ENCODE measurements at regions not wholly inside any gene's neighbourhood (a gene's known extent, or its start where the extent isn't known, plus 50 kb on each side); places are given as distances from the start of the nearest gene placed in this dataset.

DNA sequence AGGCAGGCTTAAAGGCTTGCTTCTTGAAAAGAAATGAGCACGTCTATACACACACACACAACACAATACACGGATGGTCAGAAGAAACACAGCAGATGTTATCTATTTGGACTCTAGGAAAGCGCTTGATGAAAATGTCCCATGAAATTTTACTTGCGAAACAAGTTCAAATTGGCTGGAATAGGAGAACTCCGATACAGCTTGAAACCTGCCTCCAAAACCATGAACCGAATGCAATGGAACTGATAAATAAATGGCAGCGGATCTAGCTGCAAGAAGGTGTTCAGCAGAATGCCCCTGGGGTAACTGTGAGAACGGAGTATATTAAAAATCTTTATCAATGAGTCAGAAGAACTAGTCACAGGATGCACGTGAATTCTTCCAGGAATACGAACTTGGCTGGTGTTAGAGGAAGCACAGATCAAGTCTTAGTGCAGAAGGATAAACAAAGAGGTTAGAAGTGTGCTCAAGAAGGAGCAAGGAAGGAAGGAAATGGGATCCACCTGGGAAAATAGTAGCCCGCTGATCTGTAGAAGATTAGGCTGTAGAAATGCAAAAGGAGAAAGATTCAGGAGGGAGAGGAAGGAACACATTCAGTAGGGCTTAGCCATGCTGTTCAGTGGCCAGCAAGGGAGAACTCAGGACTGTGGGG is 142.0 kb upstream of the PRKCQ start:
- Histone ChIP-seq H3K27ac (ENCODE audit: extremely low read length, insufficient read depth, low read length) (no peak overlapping the region), H3K9me3 (ENCODE audit: low read length) (no peaks in the 10 kb centered on the region), H3K4me2 (ENCODE audit: low read depth, low read length) (no peak overlapping the region), H3K79me2 (ENCODE audit: insufficient read depth, low read length) (no peaks in the 10 kb centered on the region), H3K27me3 (ENCODE audit: control insufficient read depth in 1 of 2, insufficient read depth in 2 of 2, low read length in 2 of 2) (no peaks in the 10 kb centered on the region), H3K4me3 (replicated peaks in 1 of 3; ENCODE audit: insufficient read depth in 1 of 3, low read depth in 2 of 3, low read length in 3 of 3) (no peak overlapping the region), H4K20me1 (ENCODE audit: insufficient read depth, low read length) (no peaks in the 10 kb centered on the region), H3K36me3 (replicated peaks in 1 of 2; ENCODE audit: control insufficient read depth in 1 of 2, insufficient read depth in 2 of 2, low read length in 2 of 2) (no peaks in the 10 kb centered on the region), H2AFZ (ENCODE audit: low read length) (no peak overlapping the region), H3K9ac (ENCODE audit: insufficient read depth, low read depth, low read length) (no peak overlapping the region), H3K4me1 (ENCODE audit: insufficient read depth, low read length) (no peaks in the 10 kb centered on the region)
- WGBS (ENCODE audit: low lambda C conversion rate), result 28% methylated on average over 11 of the region's 11 CpGs
- DNase-seq (ENCODE audit: low spot score) (no peak), ATAC-seq (no peak), FAIRE-seq (no peak)
- no peak for TF ChIP-seq ELF4 (CRISPR knock-in tag; IDR thresholded peaks at IDR 0.05; ENCODE audit: borderline replicate concordance)
- no peak for TF ChIP-seq ZNF777 (CRISPR knock-in tag; IDR thresholded peaks at IDR 0.05)
- no peak for TF ChIP-seq ZSCAN29 (CRISPR knock-in tag; conservative IDR thresholded peaks at IDR 0.05)
- no peak for TF ChIP-seq MZF1 (CRISPR knock-in tag; IDR thresholded peaks at IDR 0.05; ENCODE audit: borderline replicate concordance)
- TF ChIP-seq BCL6 (CRISPR knock-in tag; IDR thresholded peaks at IDR 0.05), result no peak
- TF ChIP-seq ZNF414 (CRISPR knock-in tag; IDR thresholded peaks at IDR 0.05), result no peak
- TF ChIP-seq ARNTL (CRISPR knock-in tag; IDR thresholded peaks at IDR 0.05), result no peak
- ChIA-PET CTCF (ENCODE audit: low intra/inter-chr PET ratio, low total read pairs) (no interaction called here), POLR2A (no interaction called here)
- intact Hi-C loops (cut with micrococcal nuclease; ENCODE audit: unreplicated experiment), result no loop called here
- no TSS peak for BruUV-seq (replicated peaks)
- in situ Hi-C loops (cut with HindIII; ENCODE audit: extremely low pct_ligation_motif_present, low pct_unique_long_range_greater_than_20kb), result no loop called here

DNA sequence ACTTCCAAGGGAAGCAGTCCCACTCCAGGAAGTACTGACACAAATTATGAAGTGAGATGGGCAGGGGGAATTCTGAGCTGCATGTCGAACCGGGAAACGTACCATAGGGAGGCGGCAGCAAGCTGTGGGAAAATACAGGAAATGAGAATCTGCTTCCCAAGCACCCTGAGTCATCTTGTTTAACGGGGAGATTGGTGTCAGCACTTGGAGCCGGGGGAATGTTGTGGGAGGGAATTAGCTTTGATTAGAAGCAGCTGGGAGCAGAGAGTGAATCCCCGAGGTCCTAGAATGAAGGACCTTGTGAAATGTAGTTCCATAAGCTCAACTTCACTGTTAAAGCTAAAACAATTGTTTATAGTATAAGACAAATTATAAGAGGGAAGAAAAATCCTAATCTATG is 141.4 kb upstream of the PRKCQ start:
- ATAC-seq, result no peak
- WGBS (ENCODE audit: low lambda C conversion rate), result 20% methylated on average over 7 of the region's 7 CpGs
- no peaks in the 10 kb centered on the region for H3K79me2 ChIP-seq (ENCODE audit: insufficient read depth, low read length)
- intact Hi-C loops (cut with micrococcal nuclease; ENCODE audit: unreplicated experiment) (no loop called here), in situ Hi-C loops (cut with HindIII; ENCODE audit: extremely low pct_ligation_motif_present, low pct_unique_long_range_greater_than_20kb) (no loop called here)
- no peaks in the 10 kb centered on the region for H3K27me3 ChIP-seq (ENCODE audit: control insufficient read depth in 1 of 2, insufficient read depth in 2 of 2, low read length in 2 of 2)
- H3K4me2 ChIP-seq (ENCODE audit: low read depth, low read length), result no peak overlapping the region
- H3K36me3 ChIP-seq (replicated peaks in 1 of 2; ENCODE audit: control insufficient read depth in 1 of 2, insufficient read depth in 2 of 2, low read length in 2 of 2), result no peaks in the 10 kb centered on the region
- no peak overlapping the region for H3K4me3 ChIP-seq (replicated peaks in 1 of 3; ENCODE audit: insufficient read depth in 1 of 3, low read depth in 2 of 3, low read length in 3 of 3)
- DNase-seq (ENCODE audit: low spot score), result no peak
- BruUV-seq (replicated peaks), result no TSS peak
- no peaks in the 10 kb centered on the region for H4K20me1 ChIP-seq (ENCODE audit: insufficient read depth, low read length)
- CTCF ChIA-PET (ENCODE audit: low intra/inter-chr PET ratio, low total read pairs), result no interaction called here
- POLR2A ChIA-PET, result no interaction called here
- no peaks in the 10 kb centered on the region for H3K4me1 ChIP-seq (ENCODE audit: insufficient read depth, low read length)
- no peak overlapping the region for H3K27ac ChIP-seq (ENCODE audit: extremely low read length, insufficient read depth, low read length)
- FAIRE-seq, result no peak
- no peaks in the 10 kb centered on the region for H3K9me3 ChIP-seq (ENCODE audit: low read length)
- no peak overlapping the region for H3K9ac ChIP-seq (ENCODE audit: insufficient read depth, low read depth, low read length)
- no peak overlapping the region for H2AFZ ChIP-seq (ENCODE audit: low read length)
- TF ChIP-seq NFE2L1 (CRISPR knock-in tag; IDR thresholded peaks at IDR 0.05; ENCODE audit: borderline replicate concordance), result no peak
- TF ChIP-seq SIX4 (CRISPR knock-in tag; IDR thresholded peaks at IDR 0.05), result no peak
- no peak for TF ChIP-seq ZNF646 (CRISPR knock-in tag; IDR thresholded peaks at IDR 0.05)
- TF ChIP-seq ZBTB7A (CRISPR knock-in tag; IDR thresholded peaks at IDR 0.05), result no peak
- TF ChIP-seq HOXA3 (CRISPR knock-in tag; IDR thresholded peaks at IDR 0.05), result no peak
- no peak for TF ChIP-seq SMAD1 (CRISPR knock-in tag; IDR thresholded peaks at IDR 0.05; ENCODE audit: borderline replicate concordance, low read depth)
